Retinal pigment epithelial cell (primary cell): ENCODE measurements at regions not wholly inside any gene's neighbourhood (a gene's known extent, or its start where the extent isn't known, plus 50 kb on each side); places are given as distances from the start of the nearest gene placed in this dataset.
A peak's percentile ranks its signal among the peaks of the same experiment; 100 is the strongest.

Experiments used
- DNase-seq: peaks from one replicate; pipeline ENCODE4 v3.0.0-alpha.2; 2010; ENCODE audit warnings: low read depth
- H3K4me3 ChIP-seq: 2 replicates; pipeline ENCODE4 v1.5.1; 2011; ENCODE audit warnings: mild to moderate bottlenecking, low read length, control low read depth, moderate library complexity
- TF ChIP-seq, protein P1 (sequence below): conservative IDR thresholded peaks from 2 replicates; pipeline ENCODE4 v1.5.1; 2011; ENCODE audit warnings: low read depth, low read length, control low read depth, inconsistent platforms

DNA sequence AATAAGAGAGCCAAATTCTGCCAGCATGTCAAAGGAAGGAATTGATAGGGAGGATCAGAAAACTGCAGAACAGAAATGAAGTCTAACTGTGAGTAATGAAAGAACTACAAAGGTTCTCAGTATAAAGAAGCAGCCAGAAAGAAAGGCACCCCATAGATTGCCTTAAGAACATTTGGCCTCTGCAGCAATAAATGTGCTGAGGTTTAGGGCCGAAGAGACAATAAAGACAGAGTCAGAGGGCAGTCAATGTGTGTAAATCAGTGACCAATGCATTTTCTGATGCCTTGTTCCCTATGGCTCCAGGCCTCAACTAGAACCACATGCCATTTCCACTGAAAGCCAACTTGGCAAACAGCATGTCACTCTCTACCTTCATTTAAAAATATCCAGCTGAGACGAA is 281.0 kb downstream of the HINT1 start:
- no peak overlapping the region for H3K4me3 ChIP-seq
- no peak for DNase-seq
- TF ChIP-seq, protein P1, sequence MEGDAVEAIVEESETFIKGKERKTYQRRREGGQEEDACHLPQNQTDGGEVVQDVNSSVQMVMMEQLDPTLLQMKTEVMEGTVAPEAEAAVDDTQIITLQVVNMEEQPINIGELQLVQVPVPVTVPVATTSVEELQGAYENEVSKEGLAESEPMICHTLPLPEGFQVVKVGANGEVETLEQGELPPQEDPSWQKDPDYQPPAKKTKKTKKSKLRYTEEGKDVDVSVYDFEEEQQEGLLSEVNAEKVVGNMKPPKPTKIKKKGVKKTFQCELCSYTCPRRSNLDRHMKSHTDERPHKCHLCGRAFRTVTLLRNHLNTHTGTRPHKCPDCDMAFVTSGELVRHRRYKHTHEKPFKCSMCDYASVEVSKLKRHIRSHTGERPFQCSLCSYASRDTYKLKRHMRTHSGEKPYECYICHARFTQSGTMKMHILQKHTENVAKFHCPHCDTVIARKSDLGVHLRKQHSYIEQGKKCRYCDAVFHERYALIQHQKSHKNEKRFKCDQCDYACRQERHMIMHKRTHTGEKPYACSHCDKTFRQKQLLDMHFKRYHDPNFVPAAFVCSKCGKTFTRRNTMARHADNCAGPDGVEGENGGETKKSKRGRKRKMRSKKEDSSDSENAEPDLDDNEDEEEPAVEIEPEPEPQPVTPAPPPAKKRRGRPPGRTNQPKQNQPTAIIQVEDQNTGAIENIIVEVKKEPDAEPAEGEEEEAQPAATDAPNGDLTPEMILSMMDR, result no peak

DNA sequence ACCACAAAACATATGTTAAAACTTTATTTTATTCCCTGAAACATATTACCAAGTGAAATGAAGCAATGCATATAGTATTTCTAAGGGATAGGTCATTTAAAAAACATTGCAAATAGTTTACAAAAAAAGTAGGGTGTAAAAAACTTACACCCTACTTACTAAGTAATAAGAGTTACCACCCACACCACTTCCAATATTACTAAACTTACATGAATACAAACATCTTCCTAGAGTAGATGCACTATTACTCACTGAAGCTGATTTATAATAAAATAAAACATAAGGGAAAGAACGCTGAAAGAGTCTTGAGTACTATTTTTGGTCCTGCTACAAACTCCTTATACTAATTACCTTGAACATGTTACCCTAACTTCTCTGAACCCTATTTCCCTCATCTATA is 289.4 kb downstream of the HINT1 start:
- TF ChIP-seq, protein P1, result no peak
- no peak overlapping the region for H3K4me3 ChIP-seq
- DNase-seq, result no peak

DNA sequence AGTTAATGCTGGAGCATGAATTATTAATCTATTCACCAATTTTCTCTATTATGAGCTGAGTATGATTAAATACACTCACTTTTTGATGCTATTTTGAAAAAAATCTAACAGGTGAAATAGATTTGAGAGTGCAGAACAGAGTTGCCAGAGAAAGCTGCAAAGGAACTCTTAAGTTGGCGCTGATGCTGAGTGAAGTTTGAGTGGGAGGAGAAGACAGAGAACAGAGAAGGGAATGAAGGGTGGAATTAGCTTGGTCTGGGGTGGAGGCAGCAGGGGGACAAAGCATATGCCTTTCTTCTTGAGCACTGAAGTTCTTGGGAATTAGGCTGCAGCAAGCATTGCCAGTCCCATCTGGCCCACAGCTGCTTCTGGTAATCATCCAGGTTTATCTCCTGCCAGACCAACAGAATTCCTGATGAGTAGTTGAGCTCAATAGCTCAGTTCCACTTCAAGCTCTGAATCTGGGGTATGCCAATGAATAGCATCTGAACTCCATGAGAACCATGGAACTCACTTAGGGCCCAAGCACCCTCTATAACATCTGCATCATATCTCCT is 290.1 kb downstream of the HINT1 start:
- no peak overlapping the region for H3K4me3 ChIP-seq
- DNase-seq, result no peak
- TF ChIP-seq, protein P1, result no peak

DNA sequence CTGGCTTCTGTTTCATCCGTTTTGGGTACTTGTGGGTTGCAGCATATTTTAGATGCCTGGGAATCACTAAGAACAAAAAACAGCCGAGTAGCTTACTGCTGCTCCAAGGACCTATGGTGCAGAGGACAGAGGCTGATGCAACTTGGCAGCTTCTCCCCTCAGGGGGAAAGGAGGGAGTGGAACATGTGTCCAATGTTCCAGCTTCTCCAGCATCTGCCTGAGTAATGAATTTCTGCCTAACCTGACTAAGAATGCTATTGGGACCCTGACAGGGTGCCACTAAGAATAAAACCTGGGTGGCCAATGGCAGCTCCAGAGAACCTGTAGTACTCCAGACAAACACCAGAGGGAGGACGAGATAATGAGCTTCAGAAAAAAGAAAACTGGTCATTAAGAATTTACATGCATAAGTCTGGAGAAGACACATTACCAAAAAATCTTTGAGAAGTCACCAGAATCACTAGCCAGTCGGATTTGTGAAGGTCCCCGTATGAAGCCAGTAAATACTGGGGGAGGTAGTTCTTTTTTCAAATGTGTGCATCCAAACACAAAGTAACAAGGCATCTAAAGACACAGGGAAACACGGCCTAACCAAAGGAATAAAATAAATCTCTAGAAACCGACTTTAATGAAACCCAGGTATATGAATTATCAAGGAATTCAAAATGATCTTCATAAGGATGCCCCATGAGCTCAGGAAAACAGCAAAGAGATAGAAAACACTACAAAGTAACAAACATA is 293.5 kb downstream of the HINT1 start:
- DNase-seq, result no peak
- no peak overlapping the region for H3K4me3 ChIP-seq

DNA sequence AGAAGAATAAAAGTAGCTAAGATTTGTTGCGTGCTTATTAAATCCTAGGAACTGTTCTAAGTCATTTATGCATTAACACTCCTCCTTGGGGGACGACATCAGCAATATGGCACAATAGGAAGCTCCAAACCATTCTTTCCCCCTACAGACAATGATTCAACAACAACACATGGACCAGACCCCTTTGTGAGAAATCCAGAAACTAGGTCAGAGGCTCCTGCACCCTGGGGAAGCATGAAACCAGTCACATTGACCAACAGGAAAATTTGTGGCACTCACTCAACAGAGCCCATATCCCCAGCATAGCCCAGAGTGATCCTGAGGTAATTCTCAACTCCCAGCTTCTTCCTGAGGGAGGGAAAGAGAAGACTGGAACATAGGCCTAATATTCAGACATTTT is 294.4 kb downstream of the HINT1 start:
- TF ChIP-seq, protein P1, result no peak
- DNase-seq, result no peak
- H3K4me3 ChIP-seq, result no peak overlapping the region

More for the DNA sequence above, 293.5 kb downstream of the HINT1 start:
- TF ChIP-seq, protein P1, result peak; percentile 62

DNA sequence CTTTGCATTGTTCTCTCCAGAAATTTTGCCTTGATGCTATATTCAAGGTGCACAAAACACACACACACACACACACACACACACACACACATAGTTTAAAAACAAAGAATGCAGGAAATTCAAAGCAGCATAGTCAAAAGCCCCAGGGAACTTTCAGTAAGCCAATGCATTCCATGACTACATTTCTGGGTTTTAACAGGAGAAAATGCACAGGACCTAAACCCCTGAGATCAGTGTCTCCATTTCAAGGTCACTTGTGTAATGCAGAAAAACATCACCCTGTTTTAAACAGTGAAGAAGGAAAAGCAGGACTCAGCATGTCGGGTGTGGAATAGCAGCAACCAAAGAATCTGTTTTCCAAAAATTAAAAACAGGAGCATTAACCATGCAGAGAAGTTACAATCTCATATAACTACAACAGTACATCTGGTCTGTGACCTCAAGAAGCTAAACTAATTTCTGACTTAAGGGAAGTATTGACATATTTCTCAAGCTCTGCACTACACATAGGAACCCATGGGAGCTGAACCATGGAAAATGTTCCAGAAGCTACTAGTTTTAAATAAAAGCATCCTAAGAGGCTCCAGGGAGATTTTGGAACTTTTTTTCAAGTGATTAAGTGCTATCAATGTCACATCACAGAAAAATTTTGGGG is 296.7 kb downstream of the HINT1 start:
- DNase-seq, result no peak
- no peak overlapping the region for H3K4me3 ChIP-seq
- TF ChIP-seq, protein P1, result no peak
